IMR-90 (cell line): ENCODE measurements at regions not wholly inside any gene's neighbourhood (a gene's known extent, or its start where the extent isn't known, plus 50 kb on each side); places are given as distances from the start of the nearest gene placed in this dataset.

Experiments
- ATAC-seq: fragments of 200-7000 bp; cut with Tn5 transposase; 2 replicates; pipeline ENCODE4 v1.9.1; 2020; ENCODE audit warnings: low read depth, mild to moderate bottlenecking, moderate library complexity
- BruUV-seq: library from RNA; stranded (reverse); fragments of 400-500 nt; replicated peaks from 2 replicates; lab custom pipeline; 2021; lab: Mats Ljungman, UMichigan
- CTCF ChIA-PET: fragments of 300-600 bp; formaldehyde crosslinking; extraction: SDS; loops from one replicate; lab custom pipeline; 2021; ENCODE audit warnings: antibody characterized with exemption; lab: Yijun Ruan, JAX
- POLR2A ChIA-PET: fragments of 300-600 bp; sonication (Branson Sonifier 250); formaldehyde crosslinking; loops from one replicate; lab custom pipeline; 2022; ENCODE audit warnings: antibody characterized with exemption; ENCODE audit not compliant: unreplicated experiment; lab: Charles Lee
- DNase-seq: peaks from one replicate; pipeline ENCODE4 v3.0.0; 2013
- H2AFZ ChIP-seq: replicated peaks from 2 replicates; pipeline ENCODE3; 2013; ENCODE audit warnings: low read length, mild to moderate bottlenecking; ENCODE audit not compliant: poor library complexity
- H2AK5ac ChIP-seq: 2 replicates; pipeline ENCODE4 v1.6.1; 2013; ENCODE audit warnings: low read depth, low read length, inconsistent platforms
- H2AK9ac ChIP-seq: replicated peaks from 2 replicates; pipeline ENCODE3; 2013; ENCODE audit warnings: mild to moderate bottlenecking, low read depth, low read length, moderate library complexity; ENCODE audit not compliant: poor library complexity
- H2BK120ac ChIP-seq: 2 replicates; pipeline ENCODE4 v1.6.1; 2013; ENCODE audit warnings: low read depth, low read length, inconsistent platforms
- H2BK15ac ChIP-seq: 3 replicates; pipeline ENCODE4 v1.6.1; 2013; ENCODE audit warnings: low read depth, low read length, inconsistent platforms
- H2BK20ac ChIP-seq: 2 replicates; pipeline ENCODE4 v1.6.1; 2013; ENCODE audit warnings: low read depth, mild to moderate bottlenecking, inconsistent platforms, low read length, moderate library complexity
- H2BK5ac ChIP-seq: 2 replicates; pipeline ENCODE4 v1.6.1; 2013; ENCODE audit warnings: mild to moderate bottlenecking, low read depth, low read length, inconsistent platforms; ENCODE audit not compliant: poor library complexity, severe bottlenecking
- H3K14ac ChIP-seq: replicated peaks from 2 replicates; pipeline ENCODE4 v1.6.1; 2013; ENCODE audit warnings: low read depth, low read length, inconsistent platforms
- H3K18ac ChIP-seq: 2 replicates; pipeline ENCODE4 v1.6.1; 2013; ENCODE audit warnings: low read depth, low read length, control low read depth
- H3K23ac ChIP-seq: 2 replicates; pipeline ENCODE4 v1.6.1; 2013; ENCODE audit warnings: low read depth, low read length, inconsistent platforms
- H3K27ac ChIP-seq: 2 replicates; pipeline ENCODE4 v1.5.1; 2013; ENCODE audit warnings: mild to moderate bottlenecking, control low read depth, low read length; ENCODE audit not compliant: insufficient read depth
- H3K27me3 ChIP-seq: 2 replicates; pipeline ENCODE4 v1.6.1; 2013; ENCODE audit warnings: low read length; ENCODE audit not compliant: control insufficient read depth, insufficient read depth
- H3K36me3 ChIP-seq: 2 replicates; pipeline ENCODE4 v1.6.1; 2013; ENCODE audit warnings: low read length, mixed read lengths; ENCODE audit not compliant: control insufficient read depth, insufficient read depth
- H3K4ac ChIP-seq: 2 replicates; pipeline ENCODE4 v1.6.1; 2013; ENCODE audit warnings: low read depth, low read length, inconsistent platforms
- H3K4me1 ChIP-seq: 2 replicates; pipeline ENCODE4 v1.6.1; 2013; ENCODE audit warnings: low read length, mixed read lengths; ENCODE audit not compliant: control insufficient read depth, insufficient read depth
- H3K4me2 ChIP-seq: 2 replicates; pipeline ENCODE4 v1.6.1; 2013; ENCODE audit warnings: low read depth, mild to moderate bottlenecking, control low read depth, low read length, moderate library complexity
- H3K4me3 ChIP-seq: 2 replicates; pipeline ENCODE4 v1.5.1; 2013; ENCODE audit warnings: low read depth, mild to moderate bottlenecking, control low read depth, low read length, moderate library complexity; ENCODE audit not compliant: insufficient read depth
- H3K56ac ChIP-seq: 2 replicates; pipeline ENCODE4 v1.6.1; 2013; ENCODE audit warnings: low read length, inconsistent platforms; ENCODE audit not compliant: insufficient read depth; ENCODE audit errors: extremely low read depth
- H3K79me1 ChIP-seq, 2 experiments: 2 replicates each; pipeline ENCODE4 v1.6.1; 2013; ENCODE audit warnings: low read length in 2 of 2, inconsistent platforms in 1 of 2, low read depth in 1 of 2
- H3K9ac ChIP-seq: 2 replicates; pipeline ENCODE4 v1.6.1; 2013; ENCODE audit warnings: low read depth, low read length, control low read depth
- H3K9me1 ChIP-seq: 2 replicates; pipeline ENCODE4 v1.6.1; 2013; ENCODE audit warnings: low read length, inconsistent platforms; ENCODE audit not compliant: insufficient read depth
- H3K9me3 ChIP-seq: 2 replicates; pipeline ENCODE4 v1.6.1; 2013; ENCODE audit warnings: low read length; ENCODE audit not compliant: control insufficient read depth, insufficient read depth
- H4K20me1 ChIP-seq: 2 replicates; pipeline ENCODE4 v1.6.1; 2013; ENCODE audit warnings: low read length, inconsistent platforms; ENCODE audit not compliant: insufficient read depth
- H4K5ac ChIP-seq: 2 replicates; pipeline ENCODE4 v1.6.1; 2013; ENCODE audit warnings: mild to moderate bottlenecking, low read depth, low read length, control low read depth
- H4K8ac ChIP-seq, 2 experiments: 2 replicates each; pipeline ENCODE4 v1.6.1; 2013; ENCODE audit warnings: low read depth in 2 of 2, low read length in 2 of 2, control low read depth in 1 of 2, inconsistent platforms in 1 of 2
- H4K91ac ChIP-seq: 2 replicates; pipeline ENCODE4 v1.6.1; 2013; ENCODE audit warnings: low read depth, low read length, inconsistent platforms; ENCODE audit not compliant: insufficient read depth
- BHLHE40 ChIP-seq: fragments of 150-350 bp; IDR thresholded peaks from 2 replicates; pipeline ENCODE4 v1.6.1; 2016; ENCODE audit warnings: mild to moderate bottlenecking, low read depth, low read length
- CEBPB ChIP-seq: IDR thresholded peaks from 2 replicates; pipeline ENCODE4 v1.6.1; 2012; ENCODE audit warnings: low read depth, low read length, improper control_type of control experiment
- CHD1 ChIP-seq: IDR thresholded peaks from 2 replicates; pipeline ENCODE4 v1.6.1; 2012; ENCODE audit warnings: low read depth, low read length, improper control_type of control experiment
- FOS ChIP-seq: fragments of 150-350 bp; IDR thresholded peaks from 2 replicates; pipeline ENCODE4 v1.6.1; 2016; ENCODE audit warnings: low read depth, low read length
- MAFK ChIP-seq: IDR thresholded peaks from 2 replicates; pipeline ENCODE4 v1.6.1; 2012; ENCODE audit warnings: low read depth, low read length, improper control_type of control experiment
- MAZ ChIP-seq: IDR thresholded peaks from 2 replicates; pipeline ENCODE4 v1.6.1; 2012; ENCODE audit warnings: low read depth, mild to moderate bottlenecking, low read length, improper control_type of control experiment, moderate library complexity, borderline replicate concordance
- MXI1 ChIP-seq: IDR thresholded peaks from 2 replicates; pipeline ENCODE4 v1.6.1; 2012; ENCODE audit warnings: low read depth, mild to moderate bottlenecking, low read length, moderate library complexity, borderline replicate concordance
- NFE2L2 ChIP-seq: fragments of 150-350 bp; IDR thresholded peaks from 2 replicates; pipeline ENCODE4 v1.6.1; 2016; ENCODE audit warnings: low read depth, mild to moderate bottlenecking, low read length
- POLR2A ChIP-seq: IDR thresholded peaks from 2 replicates; pipeline ENCODE4 v1.6.1; 2012; ENCODE audit warnings: mild to moderate bottlenecking, low read depth, low read length
- RAD21 ChIP-seq: IDR thresholded peaks from 2 replicates; pipeline ENCODE4 v1.6.1; 2012; ENCODE audit warnings: low read length, improper control_type of control experiment
- RCOR1 ChIP-seq: IDR thresholded peaks from 2 replicates; pipeline ENCODE4 v1.6.1; 2012; ENCODE audit warnings: mild to moderate bottlenecking, low read length, improper control_type of control experiment; ENCODE audit not compliant: insufficient replicate concordance
- RFX5 ChIP-seq: IDR thresholded peaks from 2 replicates; pipeline ENCODE4 v1.8.0; 2012; ENCODE audit warnings: low read depth, mild to moderate bottlenecking, low read length, moderate library complexity
- SMC3 ChIP-seq: fragments of 150-350 bp; IDR thresholded peaks from 2 replicates; pipeline ENCODE4 v1.6.1; 2016; ENCODE audit warnings: low read depth, mild to moderate bottlenecking, antibody characterized with exemption, low read length, moderate library complexity
- WGBS, 2 experiments: methylation state at CpG; one replicate each; pipeline versions ENCODE4 v1.1.5 to v1.1.7; 2013; ENCODE audit warnings: missing lambda C conversion rate in 2 of 2; ENCODE audit not compliant: insufficient read length in 1 of 2; ENCODE audit errors: extremely low coverage in 2 of 2; 5-methylcytosine and 5-hydroxymethylcytosine counted together
- dilution Hi-C: fragments of 300-500 bp; cut with HindIII; formaldehyde crosslinking; loops from one replicate; pipeline ENCODE4 v1.14.3; 2018; ENCODE audit warnings: low sequenced_read_pairs; ENCODE audit not compliant: unreplicated experiment
- in situ Hi-C: fragments of 300-500 bp; cut with MboI; formaldehyde crosslinking; loops from 3 replicates; pipeline ENCODE4 v1.14.3; 2019; ENCODE audit warnings: low sequenced_read_pairs, inconsistent platforms, mixed read lengths
- intact Hi-C: fragments of 100-400 bp; cut with micrococcal nuclease; formaldehyde crosslinking; loops from 2 replicates; pipeline ENCODE4 v1.10.0; 2022
- TF ChIP-seq, protein P1 (sequence below): conservative IDR thresholded peaks from 2 replicates; pipeline ENCODE4 v1.5.1; 2012; ENCODE audit warnings: mild to moderate bottlenecking, low read depth, low read length, improper control_type of control experiment
- TF ChIP-seq, protein P2 (sequence below): fragments of 150-350 bp; IDR thresholded peaks from 2 replicates; pipeline ENCODE4 v1.6.1; 2016; ENCODE audit warnings: low read depth, mild to moderate bottlenecking, low read length, moderate library complexity, borderline replicate concordance
- TF ChIP-seq, protein P3 (sequence below): fragments of 150-350 bp; IDR thresholded peaks from 2 replicates; pipeline ENCODE4 v1.6.1; 2017; ENCODE audit warnings: mild to moderate bottlenecking, antibody characterized with exemption, low read length, low read depth

DNA sequence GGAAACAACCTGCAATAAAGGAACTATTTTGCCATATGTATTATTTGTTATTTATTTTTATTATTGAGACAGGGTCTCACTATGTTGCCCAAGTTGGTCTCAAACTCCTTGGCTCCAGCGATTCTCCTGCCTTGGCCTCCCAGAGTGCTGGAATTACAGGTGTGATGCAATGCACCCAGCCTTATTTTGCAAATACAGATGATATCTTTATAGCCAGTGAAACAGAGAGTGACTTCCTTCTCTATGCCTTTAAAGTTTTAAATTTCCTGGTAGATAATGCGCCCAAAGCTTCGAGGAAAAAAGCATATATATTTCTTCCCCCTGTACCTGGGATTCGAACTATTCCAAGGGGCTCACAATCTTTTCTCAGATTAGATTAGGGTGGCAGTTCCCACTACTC is 601.1 kb upstream of the HTR2C start:
- no peaks in the 10 kb centered on the region for H3K4me1 ChIP-seq
- H4K5ac ChIP-seq: no peak overlapping the region
- H3K18ac ChIP-seq: no peak overlapping the region
- no peaks in the 10 kb centered on the region for H3K36me3 ChIP-seq
- no peak overlapping the region for H2BK120ac ChIP-seq
- H3K9ac ChIP-seq: no peak overlapping the region
- ChIA-PET CTCF (no interaction called here), POLR2A (no interaction called here)
- no TSS peak for BruUV-seq
- no peaks in the 10 kb centered on the region for H3K9me1 ChIP-seq
- no CpG with 5 or more reads among the region's 4 CpGs for WGBS, 2 experiments
- intact Hi-C loops (no loop called here), dilution Hi-C loops (no loop called here), in situ Hi-C loops (no loop called here)
- H3K27ac ChIP-seq: no peak overlapping the region
- H3K4ac ChIP-seq: no peak overlapping the region
- H4K91ac ChIP-seq: no peak overlapping the region
- H3K56ac ChIP-seq: no peak overlapping the region
- H2AFZ ChIP-seq: no peak overlapping the region
- no peak overlapping the region for H2AK9ac ChIP-seq
- no peak overlapping the region for H3K4me3 ChIP-seq
- H3K4me2 ChIP-seq: no peak overlapping the region
- 0 out of 2 replicates have a peak, but pooled peaks cover 2% of the 10 kb centered on the region for H3K27me3 ChIP-seq
- no peaks in the 10 kb centered on the region for H3K9me3 ChIP-seq
- H2BK20ac ChIP-seq: no peak overlapping the region
- H4K20me1 ChIP-seq: no peaks in the 10 kb centered on the region
- H3K79me1 ChIP-seq: no peaks in the 10 kb centered on the region
- H4K8ac ChIP-seq: no peak overlapping the region
- no peak overlapping the region for H3K14ac ChIP-seq
- no peak overlapping the region for H3K23ac ChIP-seq
- DNase-seq (no peak), ATAC-seq (no peak)
- no peak overlapping the region for H2BK15ac ChIP-seq
- no peak overlapping the region for H2BK5ac ChIP-seq
- TF ChIP-seq NFE2L2 (no peak), RFX5 (no peak), FOS (no peak), MAFK (no peak), RCOR1 (no peak), SMC3 (no peak), RAD21 (no peak), CHD1 (no peak), POLR2A (no peak), BHLHE40 (no peak), MAZ (no peak), MXI1 (no peak), CEBPB (no peak)
- TF ChIP-seq, protein P1, sequence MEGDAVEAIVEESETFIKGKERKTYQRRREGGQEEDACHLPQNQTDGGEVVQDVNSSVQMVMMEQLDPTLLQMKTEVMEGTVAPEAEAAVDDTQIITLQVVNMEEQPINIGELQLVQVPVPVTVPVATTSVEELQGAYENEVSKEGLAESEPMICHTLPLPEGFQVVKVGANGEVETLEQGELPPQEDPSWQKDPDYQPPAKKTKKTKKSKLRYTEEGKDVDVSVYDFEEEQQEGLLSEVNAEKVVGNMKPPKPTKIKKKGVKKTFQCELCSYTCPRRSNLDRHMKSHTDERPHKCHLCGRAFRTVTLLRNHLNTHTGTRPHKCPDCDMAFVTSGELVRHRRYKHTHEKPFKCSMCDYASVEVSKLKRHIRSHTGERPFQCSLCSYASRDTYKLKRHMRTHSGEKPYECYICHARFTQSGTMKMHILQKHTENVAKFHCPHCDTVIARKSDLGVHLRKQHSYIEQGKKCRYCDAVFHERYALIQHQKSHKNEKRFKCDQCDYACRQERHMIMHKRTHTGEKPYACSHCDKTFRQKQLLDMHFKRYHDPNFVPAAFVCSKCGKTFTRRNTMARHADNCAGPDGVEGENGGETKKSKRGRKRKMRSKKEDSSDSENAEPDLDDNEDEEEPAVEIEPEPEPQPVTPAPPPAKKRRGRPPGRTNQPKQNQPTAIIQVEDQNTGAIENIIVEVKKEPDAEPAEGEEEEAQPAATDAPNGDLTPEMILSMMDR: no peak
- TF ChIP-seq, protein P2, sequence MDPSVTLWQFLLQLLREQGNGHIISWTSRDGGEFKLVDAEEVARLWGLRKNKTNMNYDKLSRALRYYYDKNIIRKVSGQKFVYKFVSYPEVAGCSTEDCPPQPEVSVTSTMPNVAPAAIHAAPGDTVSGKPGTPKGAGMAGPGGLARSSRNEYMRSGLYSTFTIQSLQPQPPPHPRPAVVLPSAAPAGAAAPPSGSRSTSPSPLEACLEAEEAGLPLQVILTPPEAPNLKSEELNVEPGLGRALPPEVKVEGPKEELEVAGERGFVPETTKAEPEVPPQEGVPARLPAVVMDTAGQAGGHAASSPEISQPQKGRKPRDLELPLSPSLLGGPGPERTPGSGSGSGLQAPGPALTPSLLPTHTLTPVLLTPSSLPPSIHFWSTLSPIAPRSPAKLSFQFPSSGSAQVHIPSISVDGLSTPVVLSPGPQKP: no peak
- TF ChIP-seq, protein P3, sequence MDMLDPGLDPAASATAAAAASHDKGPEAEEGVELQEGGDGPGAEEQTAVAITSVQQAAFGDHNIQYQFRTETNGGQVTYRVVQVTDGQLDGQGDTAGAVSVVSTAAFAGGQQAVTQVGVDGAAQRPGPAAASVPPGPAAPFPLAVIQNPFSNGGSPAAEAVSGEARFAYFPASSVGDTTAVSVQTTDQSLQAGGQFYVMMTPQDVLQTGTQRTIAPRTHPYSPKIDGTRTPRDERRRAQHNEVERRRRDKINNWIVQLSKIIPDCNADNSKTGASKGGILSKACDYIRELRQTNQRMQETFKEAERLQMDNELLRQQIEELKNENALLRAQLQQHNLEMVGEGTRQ: no peak
- no peak overlapping the region for H2AK5ac ChIP-seq
